ENCODE measurements at regions not wholly inside any gene's neighbourhood (a gene's known extent, or its start where the extent isn't known, plus 50 kb on each side); places are given as distances from the start of the nearest gene placed in this dataset.

DNA sequence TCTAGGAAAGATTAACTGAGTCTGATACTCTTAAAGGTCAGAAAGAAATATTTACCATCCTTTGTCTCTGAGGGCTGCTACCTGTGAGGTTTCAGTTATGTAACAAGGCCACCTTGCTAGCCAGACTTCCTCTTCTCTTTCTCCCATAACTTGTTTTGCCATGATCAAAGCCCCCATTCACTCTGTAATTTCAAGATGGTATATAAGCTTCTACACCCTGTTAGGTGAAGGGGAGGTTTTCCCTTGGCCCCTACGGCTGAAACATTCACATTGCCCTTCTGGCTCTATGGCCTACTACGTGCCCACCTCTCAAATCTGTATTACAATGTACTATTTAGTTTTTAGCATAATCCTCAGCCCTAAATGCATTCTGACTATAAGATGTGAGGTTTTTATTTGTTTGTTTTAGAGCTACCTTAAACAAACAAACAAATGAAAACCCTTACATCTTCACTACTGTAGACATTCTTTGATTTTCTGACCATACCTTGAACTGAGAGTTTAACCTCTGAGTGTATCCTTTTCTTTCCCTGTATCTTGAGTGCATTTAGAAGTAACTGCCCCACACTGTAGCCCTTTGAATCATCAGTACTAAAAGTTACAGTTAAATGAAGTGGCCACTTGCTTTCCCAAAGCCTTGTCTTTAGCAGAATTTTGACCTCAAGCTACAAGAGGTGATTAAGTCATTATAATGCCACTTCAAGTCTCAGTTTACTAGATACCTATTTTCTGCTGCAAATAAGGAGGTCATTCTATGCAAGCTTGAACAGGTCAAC is 332.2 kb downstream of the SOCS6 start:
- TF ChIP-seq EZH2 (IDR thresholded peaks at IDR 0.05; ENCODE audit: low read length) = no peak
- TF ChIP-seq, protein P1, sequence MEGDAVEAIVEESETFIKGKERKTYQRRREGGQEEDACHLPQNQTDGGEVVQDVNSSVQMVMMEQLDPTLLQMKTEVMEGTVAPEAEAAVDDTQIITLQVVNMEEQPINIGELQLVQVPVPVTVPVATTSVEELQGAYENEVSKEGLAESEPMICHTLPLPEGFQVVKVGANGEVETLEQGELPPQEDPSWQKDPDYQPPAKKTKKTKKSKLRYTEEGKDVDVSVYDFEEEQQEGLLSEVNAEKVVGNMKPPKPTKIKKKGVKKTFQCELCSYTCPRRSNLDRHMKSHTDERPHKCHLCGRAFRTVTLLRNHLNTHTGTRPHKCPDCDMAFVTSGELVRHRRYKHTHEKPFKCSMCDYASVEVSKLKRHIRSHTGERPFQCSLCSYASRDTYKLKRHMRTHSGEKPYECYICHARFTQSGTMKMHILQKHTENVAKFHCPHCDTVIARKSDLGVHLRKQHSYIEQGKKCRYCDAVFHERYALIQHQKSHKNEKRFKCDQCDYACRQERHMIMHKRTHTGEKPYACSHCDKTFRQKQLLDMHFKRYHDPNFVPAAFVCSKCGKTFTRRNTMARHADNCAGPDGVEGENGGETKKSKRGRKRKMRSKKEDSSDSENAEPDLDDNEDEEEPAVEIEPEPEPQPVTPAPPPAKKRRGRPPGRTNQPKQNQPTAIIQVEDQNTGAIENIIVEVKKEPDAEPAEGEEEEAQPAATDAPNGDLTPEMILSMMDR (optimal IDR thresholded peaks at IDR 0.05 in 1 of 3, IDR thresholded peaks at IDR 0.05 in 1 of 3, conservative IDR thresholded peaks at IDR 0.05 in 1 of 3; ENCODE audit: extremely low read depth in 1 of 3, insufficient read depth in 2 of 3, low read length in 3 of 3) = no peak
